Panc1 (cell line): ENCODE measurements at regions not wholly inside any gene's neighbourhood (a gene's known extent, or its start where the extent isn't known, plus 50 kb on each side); places are given as distances from the start of the nearest gene placed in this dataset.

Experiments used
- ATAC-seq: fragments of 200-7000 bp; cut with Tn5 transposase; 2 replicates; pipeline ENCODE4 v1.9.1; 2020; ENCODE audit warnings: mild to moderate bottlenecking, moderate library complexity
- BruUV-seq: library from RNA; stranded (reverse); fragments of 400-500 nt; replicated peaks from 2 replicates; lab custom pipeline; 2021; lab: Mats Ljungman, UMichigan
- CTCF ChIA-PET: fragments of 300-600 bp; sonication (Branson Sonifier 250); formaldehyde crosslinking; loops from one replicate; lab custom pipeline; 2022; ENCODE audit warnings: antibody characterized with exemption; lab: Charles Lee
- POLR2A ChIA-PET: fragments of 300-600 bp; sonication (Branson Sonifier 250); formaldehyde crosslinking; loops from one replicate; lab custom pipeline; 2022; ENCODE audit warnings: antibody characterized with exemption; lab: Charles Lee
- DNase-seq: peaks from one replicate; pipeline ENCODE4 v3.0.0-alpha.2; 2010; ENCODE audit warnings: low read depth, low spot score
- H3K27ac ChIP-seq: 2 replicates; pipeline ENCODE4 v1.5.1; 2011; ENCODE audit warnings: mild to moderate bottlenecking, low read length, inconsistent platforms
- H3K27me3 ChIP-seq: fragments of 200-500 bp; sonication (Bioruptor generic); 2 replicates; pipeline ENCODE4 v1.6.0; 2014; ENCODE audit warnings: low read length, inconsistent platforms; ENCODE audit not compliant: control insufficient read depth, insufficient read depth
- H3K36me3 ChIP-seq: fragments of 200-500 bp; sonication (Bioruptor generic); 2 replicates; pipeline ENCODE4 v1.5.1; 2014; ENCODE audit warnings: inconsistent platforms, mild to moderate bottlenecking, low read length, moderate library complexity; ENCODE audit not compliant: control insufficient read depth, insufficient read depth
- H3K4me1 ChIP-seq: 2 replicates; pipeline ENCODE4 v1.5.1; 2011; ENCODE audit warnings: inconsistent platforms, mild to moderate bottlenecking, low read length, moderate library complexity; ENCODE audit not compliant: control insufficient read depth, insufficient read depth
- H3K4me3 ChIP-seq, 2 experiments: 2 replicates each; pipeline ENCODE4 v1.5.1; 2011 to 2012; ENCODE audit warnings: low read depth in 2 of 2, low read length in 2 of 2, mild to moderate bottlenecking in 2 of 2, inconsistent platforms in 1 of 2, moderate library complexity in 1 of 2
- H3K9me3 ChIP-seq: fragments of 200-500 bp; sonication (Bioruptor generic); 2 replicates; pipeline ENCODE4 v1.5.1; 2014; ENCODE audit warnings: low read depth, mild to moderate bottlenecking, inconsistent platforms, low read length, moderate library complexity; ENCODE audit not compliant: control insufficient read depth, insufficient read depth
- CTCF ChIP-seq: fragments of 450-650 bp; IDR thresholded peaks from 2 replicates; pipeline ENCODE4 v1.5.1; 2017; ENCODE audit warnings: mild to moderate bottlenecking
- POLR2AphosphoS5 ChIP-seq: IDR thresholded peaks from 2 replicates; pipeline ENCODE4 v1.6.1; 2012; ENCODE audit warnings: mild to moderate bottlenecking, low read depth, low read length, moderate library complexity
- REST ChIP-seq, 2 experiments: IDR thresholded peaks; 2 replicates each; pipeline ENCODE4 v1.6.1; 2011 to 2012; ENCODE audit warnings: low read depth in 2 of 2, control low read depth in 1 of 2, low read length in 1 of 2, mild to moderate bottlenecking in 1 of 2, moderate library complexity in 1 of 2; ENCODE audit not compliant: insufficient read depth in 1 of 2
- SIN3A ChIP-seq: IDR thresholded peaks from 2 replicates; pipeline ENCODE4 v1.6.1; 2012; ENCODE audit warnings: low read depth, mild to moderate bottlenecking, low read length, moderate library complexity, borderline replicate concordance; ENCODE audit not compliant: insufficient read depth
- TCF7L2 ChIP-seq: IDR thresholded peaks from 2 replicates; pipeline ENCODE4 v1.6.1; 2011; ENCODE audit warnings: mild to moderate bottlenecking, low read depth, low read length, inconsistent platforms
- in situ Hi-C: cut with HindIII; loops from 2 replicates; pipeline ENCODE4 v1.10.0; 2016; ENCODE audit warnings: low sequenced_read_pairs, low pct_unique_long_range_greater_than_20kb
- intact Hi-C: fragments of 100-400 bp; cut with micrococcal nuclease; formaldehyde crosslinking; loops from one replicate; pipeline ENCODE4 v1.10.0; 2022; ENCODE audit not compliant: unreplicated experiment

- POLR2A ChIA-PET = no interaction called here
- DNase-seq (no peak), ATAC-seq (no peak)
- BruUV-seq = no TSS peak
- TF ChIP-seq REST (IDR thresholded peaks at IDR 0.05; ENCODE audit: insufficient read depth in 1 of 2, low read depth in 2 of 2, low read length in 1 of 2) (no peak), TCF7L2 (no peak), POLR2AphosphoS5 (no peak), SIN3A (no peak), CTCF (no peak)
- Histone ChIP-seq H3K27ac (no peak overlapping the region), H3K36me3 (no peaks in the 10 kb centered on the region), H3K27me3 (no peaks in the 10 kb centered on the region), H3K4me1 (no peaks in the 10 kb centered on the region), H3K4me3 (no peak overlapping the region), H3K9me3 (no peaks in the 10 kb centered on the region)
- CTCF ChIA-PET = no interaction called here
- in situ Hi-C loops (no loop called here), intact Hi-C loops (no loop called here)
Observed at GRCh38 chr4:126479709-126480108, 1153.0 kb upstream of the INTU start.

- no peak for TF ChIP-seq CTCF
- no peak for TF ChIP-seq REST (IDR thresholded peaks at IDR 0.05; ENCODE audit: insufficient read depth in 1 of 2, low read depth in 2 of 2, low read length in 1 of 2)
- no peak for TF ChIP-seq SIN3A
- TF ChIP-seq TCF7L2 = no peak
- no peak for TF ChIP-seq POLR2AphosphoS5
- POLR2A ChIA-PET = no interaction called here
- Histone ChIP-seq H3K9me3 (no peaks in the 10 kb centered on the region), H3K27ac (no peak overlapping the region), H3K4me1 (no peaks in the 10 kb centered on the region), H3K27me3 (no peaks in the 10 kb centered on the region), H3K36me3 (no peaks in the 10 kb centered on the region), H3K4me3 (no peak overlapping the region)
- CTCF ChIA-PET = no interaction called here
- ATAC-seq (no peak), DNase-seq (no peak)
- intact Hi-C loops = no loop called here
- BruUV-seq = no TSS peak
- in situ Hi-C loops = no loop called here
Observed at GRCh38 chr4:126482311-126482710, 1150.4 kb upstream of the INTU start.
